Body of pancreas (tissue), 4 donors: ENCODE measurements at regions not wholly inside any gene's neighbourhood (a gene's known extent, or its start where the extent isn't known, plus 50 kb on each side); places are given as distances from the start of the nearest gene placed in this dataset.

Experiments used
- POLR2A ChIP-seq, 3 donors: fragments of 450-650 bp; IDR thresholded peaks; one replicate each; pipeline ENCODE4 v1.6.1; 2016; ENCODE audit warnings: antibody characterized with exemption in 3 of 3, mild to moderate bottlenecking in 2 of 3
- TF ChIP-seq, protein P1 (sequence below), 7 experiments: fragments of 450-650 bp in 4 of 7; fragments of 200-600 bp in 3 of 7; sonication (generic) in 3 of 7; IDR thresholded peaks; one replicate each; pipeline ENCODE4 v1.5.1; 2016 to 2019; ENCODE audit warnings: antibody characterized with exemption in 7 of 7

DNA sequence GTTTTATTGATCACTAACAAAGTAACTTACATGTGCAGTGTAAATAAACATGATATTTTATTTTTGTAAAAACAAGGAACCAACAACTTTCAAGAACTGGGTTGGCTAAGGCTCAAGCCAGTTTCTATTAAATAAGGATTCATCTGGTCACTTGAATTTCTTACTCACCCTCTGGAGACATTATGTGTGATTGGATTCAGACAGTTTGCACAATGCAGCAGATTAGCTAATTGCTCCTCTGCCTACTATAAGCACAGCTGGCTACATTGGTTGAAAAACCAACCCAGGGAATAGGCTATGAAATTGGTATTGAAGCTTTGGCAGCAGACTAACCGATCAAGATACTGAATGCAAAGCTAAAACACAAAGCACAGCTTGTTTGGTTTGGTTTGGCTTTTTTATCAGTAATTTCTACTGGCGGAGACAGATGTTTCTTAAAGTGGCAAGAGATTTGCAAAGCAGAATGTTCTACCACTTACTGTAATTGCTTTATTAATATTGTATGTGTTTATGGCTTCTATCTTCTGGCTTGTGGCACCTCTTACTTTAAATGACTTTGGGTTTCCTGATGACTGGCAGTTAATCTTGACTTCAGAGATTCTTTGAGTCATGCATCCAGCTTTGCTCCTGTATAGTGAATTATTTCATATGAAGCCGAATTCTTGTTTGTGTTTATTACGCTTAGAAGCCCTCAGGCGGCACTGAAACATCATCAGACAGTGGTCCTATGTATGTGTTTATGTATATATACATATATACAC is 231.5 kb downstream of the MPDZ start:
- TF ChIP-seq, protein P1, sequence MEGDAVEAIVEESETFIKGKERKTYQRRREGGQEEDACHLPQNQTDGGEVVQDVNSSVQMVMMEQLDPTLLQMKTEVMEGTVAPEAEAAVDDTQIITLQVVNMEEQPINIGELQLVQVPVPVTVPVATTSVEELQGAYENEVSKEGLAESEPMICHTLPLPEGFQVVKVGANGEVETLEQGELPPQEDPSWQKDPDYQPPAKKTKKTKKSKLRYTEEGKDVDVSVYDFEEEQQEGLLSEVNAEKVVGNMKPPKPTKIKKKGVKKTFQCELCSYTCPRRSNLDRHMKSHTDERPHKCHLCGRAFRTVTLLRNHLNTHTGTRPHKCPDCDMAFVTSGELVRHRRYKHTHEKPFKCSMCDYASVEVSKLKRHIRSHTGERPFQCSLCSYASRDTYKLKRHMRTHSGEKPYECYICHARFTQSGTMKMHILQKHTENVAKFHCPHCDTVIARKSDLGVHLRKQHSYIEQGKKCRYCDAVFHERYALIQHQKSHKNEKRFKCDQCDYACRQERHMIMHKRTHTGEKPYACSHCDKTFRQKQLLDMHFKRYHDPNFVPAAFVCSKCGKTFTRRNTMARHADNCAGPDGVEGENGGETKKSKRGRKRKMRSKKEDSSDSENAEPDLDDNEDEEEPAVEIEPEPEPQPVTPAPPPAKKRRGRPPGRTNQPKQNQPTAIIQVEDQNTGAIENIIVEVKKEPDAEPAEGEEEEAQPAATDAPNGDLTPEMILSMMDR (IDR thresholded peaks at IDR 0.05), result no peak
- no peak for TF ChIP-seq POLR2A (IDR thresholded peaks at IDR 0.05)
